VCaP (cell line): ENCODE measurements at regions not wholly inside any gene's neighbourhood (a gene's known extent, or its start where the extent isn't known, plus 50 kb on each side); places are given as distances from the start of the nearest gene placed in this dataset.
A peak's percentile ranks its signal among the peaks of the same experiment; 100 is the strongest.

Source experiments
- H3K27ac ChIP-seq: fragments of 450-650 bp; 2 replicates; pipeline ENCODE4 v1.5.1; 2017
- TF ChIP-seq, protein P1 (sequence below): fragments of 450-650 bp; conservative IDR thresholded peaks from 2 replicates; pipeline ENCODE4 v1.5.1; 2017; ENCODE audit warnings: mild to moderate bottlenecking, moderate library complexity

DNA sequence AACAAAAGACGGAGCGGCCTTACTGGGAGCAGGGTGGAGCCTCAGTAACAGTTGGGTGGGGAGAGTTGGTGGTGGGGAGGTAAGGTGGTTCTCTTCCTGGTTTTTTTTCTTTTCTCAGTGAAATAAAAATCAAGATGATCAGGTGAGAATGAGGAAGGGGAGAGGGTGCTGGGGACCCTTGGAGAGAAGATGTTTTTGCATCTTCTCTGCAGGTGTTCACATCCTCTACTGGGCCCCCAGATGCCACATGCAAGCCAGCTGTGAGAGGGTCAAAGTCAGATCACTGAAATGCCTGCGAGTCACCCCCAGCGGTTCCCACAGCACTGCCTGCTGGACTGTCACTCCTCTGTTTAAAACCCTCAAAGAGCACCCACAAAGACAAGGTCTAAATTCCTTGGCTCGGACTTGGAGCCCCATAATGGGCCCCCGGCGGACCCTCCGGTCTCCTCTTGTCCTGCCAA is 69.8 kb upstream of the FHL2 start:
- TF ChIP-seq, protein P1, sequence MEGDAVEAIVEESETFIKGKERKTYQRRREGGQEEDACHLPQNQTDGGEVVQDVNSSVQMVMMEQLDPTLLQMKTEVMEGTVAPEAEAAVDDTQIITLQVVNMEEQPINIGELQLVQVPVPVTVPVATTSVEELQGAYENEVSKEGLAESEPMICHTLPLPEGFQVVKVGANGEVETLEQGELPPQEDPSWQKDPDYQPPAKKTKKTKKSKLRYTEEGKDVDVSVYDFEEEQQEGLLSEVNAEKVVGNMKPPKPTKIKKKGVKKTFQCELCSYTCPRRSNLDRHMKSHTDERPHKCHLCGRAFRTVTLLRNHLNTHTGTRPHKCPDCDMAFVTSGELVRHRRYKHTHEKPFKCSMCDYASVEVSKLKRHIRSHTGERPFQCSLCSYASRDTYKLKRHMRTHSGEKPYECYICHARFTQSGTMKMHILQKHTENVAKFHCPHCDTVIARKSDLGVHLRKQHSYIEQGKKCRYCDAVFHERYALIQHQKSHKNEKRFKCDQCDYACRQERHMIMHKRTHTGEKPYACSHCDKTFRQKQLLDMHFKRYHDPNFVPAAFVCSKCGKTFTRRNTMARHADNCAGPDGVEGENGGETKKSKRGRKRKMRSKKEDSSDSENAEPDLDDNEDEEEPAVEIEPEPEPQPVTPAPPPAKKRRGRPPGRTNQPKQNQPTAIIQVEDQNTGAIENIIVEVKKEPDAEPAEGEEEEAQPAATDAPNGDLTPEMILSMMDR = no peak
- H3K27ac ChIP-seq = no peak overlapping the region

DNA sequence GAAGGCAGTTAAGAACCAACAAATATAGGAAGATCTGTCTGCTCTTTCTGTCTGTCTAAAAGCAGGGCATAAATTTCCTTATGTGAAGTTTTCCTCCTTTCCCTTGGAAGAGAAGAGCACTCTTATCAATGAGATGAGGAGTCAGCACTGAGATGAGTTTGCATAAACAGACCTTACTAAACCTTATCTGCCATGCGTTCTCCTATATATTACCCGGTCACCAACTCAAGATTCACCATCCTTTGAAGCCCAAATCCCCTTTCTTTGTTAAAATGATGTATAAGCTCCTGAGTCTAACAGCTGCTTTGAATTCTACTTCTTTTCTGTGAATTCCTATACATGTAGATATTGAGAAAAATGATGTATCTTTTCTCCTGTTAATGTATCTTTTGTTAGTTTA is 65.5 kb upstream of the FHL2 start:
- TF ChIP-seq, protein P1 = no peak
- no peak overlapping the region for H3K27ac ChIP-seq

DNA sequence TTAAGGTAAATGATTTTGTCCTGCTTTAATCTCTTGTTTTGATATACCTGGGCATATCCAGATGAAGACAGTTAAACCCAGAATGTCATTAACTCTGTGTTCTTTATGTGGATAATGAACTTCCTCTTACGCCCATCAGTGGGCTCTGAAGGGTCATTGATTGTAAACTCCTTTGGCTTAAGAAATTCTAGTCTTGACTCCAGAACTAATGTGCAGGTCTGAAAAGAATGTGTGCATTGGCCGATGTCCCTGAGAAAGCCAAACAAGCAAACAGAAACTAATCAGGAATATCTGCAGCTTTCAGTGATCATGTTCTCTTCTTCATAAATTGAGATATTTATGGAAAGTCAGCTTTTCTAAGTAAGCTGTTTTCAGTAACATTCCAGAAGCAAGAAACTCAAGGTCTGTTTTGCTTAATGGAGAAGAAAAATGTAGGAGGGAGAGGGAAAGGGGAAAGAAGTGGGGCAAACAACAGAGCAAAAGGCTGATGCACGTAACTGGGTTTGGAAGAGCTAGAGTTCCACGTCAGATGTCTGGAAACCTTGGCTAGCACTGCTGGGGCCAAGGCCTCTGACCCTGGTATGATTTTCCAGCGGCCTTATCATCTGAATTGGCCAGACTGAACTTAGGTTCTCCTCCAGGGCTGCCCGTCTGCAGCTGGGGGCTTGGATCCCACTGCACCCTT is 61.3 kb upstream of the FHL2 start:
- TF ChIP-seq, protein P1 = no peak
- H3K27ac ChIP-seq = peak overlapping the region; percentile 52

DNA sequence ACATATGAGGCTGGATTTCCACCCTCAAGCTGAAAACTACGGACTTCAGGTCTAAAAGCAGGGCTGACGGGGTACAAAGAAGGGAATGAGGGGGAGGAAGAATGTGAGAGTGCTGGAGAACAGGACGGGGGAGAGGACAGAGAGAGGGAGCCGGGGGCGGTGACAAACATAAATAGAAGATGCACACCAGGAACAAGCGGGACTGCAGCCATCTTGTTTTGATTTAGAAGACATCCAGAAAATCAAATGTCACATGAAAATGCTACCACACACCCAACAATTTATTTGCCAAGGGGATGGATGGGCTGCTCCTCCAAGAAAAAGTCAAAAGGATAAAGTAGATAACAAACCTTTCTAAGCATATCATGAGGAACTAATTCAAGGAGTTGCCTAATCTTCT is 59.2 kb upstream of the FHL2 start:
- TF ChIP-seq, protein P1 = no peak
- no peak overlapping the region for H3K27ac ChIP-seq

DNA sequence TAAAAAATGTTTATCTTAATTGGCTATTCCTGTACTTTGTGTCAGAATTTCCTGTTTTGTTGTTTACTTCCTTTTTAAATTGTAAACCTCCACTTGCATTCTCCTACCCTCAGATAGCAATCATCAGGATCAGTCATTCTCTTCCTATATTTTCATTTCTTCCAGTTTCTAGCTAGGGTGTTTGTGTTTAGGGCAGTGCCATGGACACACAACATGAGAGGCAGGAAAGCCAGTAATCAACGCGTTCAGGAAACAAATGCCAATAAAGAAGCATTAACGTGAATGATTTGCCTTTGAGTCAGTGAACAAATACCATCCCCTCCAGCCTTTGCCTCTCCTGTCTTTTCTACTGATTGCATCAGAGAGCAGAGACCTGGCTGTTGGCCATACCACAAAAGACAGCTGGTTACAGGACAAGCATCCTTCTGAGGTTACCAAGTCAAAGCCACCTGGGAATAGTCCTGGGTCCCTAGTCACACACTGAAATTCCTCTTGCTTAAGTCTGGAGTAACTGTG is 56.7 kb upstream of the FHL2 start:
- peak overlapping the region; percentile 60 for H3K27ac ChIP-seq
- TF ChIP-seq, protein P1 = no peak

DNA sequence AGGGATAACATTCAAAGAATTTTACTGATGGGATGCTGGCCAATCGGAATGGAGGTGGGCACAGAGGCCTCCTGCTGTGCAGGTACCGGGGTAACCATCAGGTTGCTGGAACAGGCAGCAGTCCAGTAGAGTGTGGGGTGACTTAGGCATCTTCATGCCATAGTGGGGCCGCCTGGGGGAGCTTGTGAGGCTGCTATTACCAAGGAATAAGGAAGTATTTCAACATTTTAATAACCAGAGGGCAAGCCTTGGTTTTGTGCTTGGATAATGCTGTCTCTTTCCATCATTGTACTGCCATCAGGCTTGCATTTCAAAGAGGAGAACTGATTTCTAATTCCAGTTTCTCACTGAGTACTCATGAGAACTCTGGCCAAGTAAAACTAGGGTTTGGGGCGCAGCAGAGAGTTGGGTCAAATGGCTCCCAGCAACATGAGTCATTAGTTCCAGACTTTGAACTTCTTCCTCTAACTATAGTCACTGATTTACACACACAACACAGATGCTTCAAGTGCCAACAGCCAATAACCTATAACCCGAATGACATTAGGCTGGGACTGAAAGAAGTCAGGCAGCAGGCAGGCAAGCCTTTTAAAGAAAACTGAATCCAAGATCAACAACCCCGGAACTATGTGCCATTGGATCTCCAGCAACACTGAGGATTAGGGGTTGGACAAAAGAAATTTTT is 56.1 kb upstream of the FHL2 start:
- TF ChIP-seq, protein P1 = no peak
- peak overlapping the region; percentile 60 for H3K27ac ChIP-seq

DNA sequence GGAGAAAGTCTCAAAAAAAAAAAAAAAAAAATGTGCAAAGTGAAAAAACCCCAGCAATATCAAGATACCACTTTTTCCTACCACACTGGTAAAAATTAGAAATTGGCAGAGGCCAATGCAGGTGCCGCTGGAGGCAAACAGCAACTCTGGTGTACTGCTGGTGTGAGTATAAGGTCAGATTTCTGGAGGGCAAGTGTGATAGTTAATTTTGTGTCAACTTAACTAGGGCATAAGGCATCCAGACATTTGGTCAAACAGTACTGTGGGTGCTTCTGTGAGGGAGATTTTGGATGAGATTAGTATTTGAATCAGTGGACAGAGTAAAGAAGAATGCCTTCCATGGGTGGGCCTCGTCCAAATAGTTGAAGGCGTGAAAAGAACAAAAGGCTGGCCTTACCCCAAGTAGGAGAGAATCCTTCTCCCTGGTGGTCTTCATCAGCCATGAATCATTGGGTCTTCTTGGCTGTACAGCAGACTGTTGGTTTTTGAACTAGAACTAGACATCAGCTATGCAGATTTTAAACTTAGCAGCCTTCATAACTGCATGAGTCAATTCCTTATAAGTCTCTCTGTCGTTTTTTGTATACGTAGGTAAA is 52.8 kb upstream of the FHL2 start:
- H3K27ac ChIP-seq = no peak overlapping the region
- TF ChIP-seq, protein P1 = no peak
